M059J (cell line): ENCODE measurements at regions not wholly inside any gene's neighbourhood (a gene's known extent, or its start where the extent isn't known, plus 50 kb on each side); places are given as distances from the start of the nearest gene placed in this dataset.
"Not testable (repeated sequence)": the region's sequence is repeated elsewhere in the genome, so short reads cannot be mapped to it uniquely, and the experiment has no call there.

ENCODE experiments used
- DNase-seq: peaks from one replicate; pipeline ENCODE4 v3.0.0-alpha.2; 2012; ENCODE audit warnings: low read depth

GRCh38 chr2:175414882-175415487 is 233.5 kb upstream of the ATP5MC3 start:
- peak; percentile 69 for DNase-seq

GRCh38 chr2:175414191-175414881 is 232.8 kb upstream of the ATP5MC3 start:
- DNase-seq: no peak

GRCh38 chr2:175410941-175411340 is 229.4 kb upstream of the ATP5MC3 start:
- not testable (repeated sequence) for DNase-seq

- DNase-seq: no peak
Measured at GRCh38 chr2:175404839-175405238, 223.3 kb upstream of the ATP5MC3 start.

- DNase-seq: no peak
Measured at GRCh38 chr2:175403599-175404221, 222.2 kb upstream of the ATP5MC3 start.

- DNase-seq: no peak
Measured at GRCh38 chr2:175402571-175402970, 221.1 kb upstream of the ATP5MC3 start.

GRCh38 chr2:175401956-175402469 is 220.5 kb upstream of the ATP5MC3 start:
- no peak for DNase-seq

GRCh38 chr2:175400975-175401374 is 219.5 kb upstream of the ATP5MC3 start:
- no peak for DNase-seq

- no peak for DNase-seq
Measured at GRCh38 chr2:175399326-175399725, 217.8 kb upstream of the ATP5MC3 start.

GRCh38 chr2:175398848-175399247 is 217.3 kb upstream of the ATP5MC3 start:
- DNase-seq: no peak

GRCh38 chr2:175396696-175397095 is 215.2 kb upstream of the ATP5MC3 start:
- DNase-seq: no peak

- no peak for DNase-seq
Measured at GRCh38 chr2:175393851-175394250, 212.3 kb upstream of the ATP5MC3 start.

- no peak for DNase-seq
Measured at GRCh38 chr2:175383286-175383685, 201.8 kb upstream of the ATP5MC3 start.

- no peak for DNase-seq
Measured at GRCh38 chr2:175373729-175374128, 192.2 kb upstream of the ATP5MC3 start.

- DNase-seq: peak; percentile 71
Measured at GRCh38 chr2:175372704-175373701, 191.5 kb upstream of the ATP5MC3 start.

GRCh38 chr2:175371378-175371777 is 189.9 kb upstream of the ATP5MC3 start:
- DNase-seq: no peak

GRCh38 chr2:175366815-175367214 is 185.3 kb upstream of the ATP5MC3 start:
- peak; percentile 45 for DNase-seq

- DNase-seq: no peak
Measured at GRCh38 chr2:175363699-175364098, 182.2 kb upstream of the ATP5MC3 start.

GRCh38 chr2:175362331-175362730 is 180.8 kb upstream of the ATP5MC3 start:
- no peak for DNase-seq

- DNase-seq: no peak
Measured at GRCh38 chr2:175359710-175360109, 178.2 kb upstream of the ATP5MC3 start.

GRCh38 chr2:175356901-175357300 is 175.4 kb upstream of the ATP5MC3 start:
- DNase-seq: no peak

- DNase-seq: no peak
Measured at GRCh38 chr2:175355246-175355645, 173.7 kb upstream of the ATP5MC3 start.
